Epithelial cell of prostate (primary cell): ENCODE measurements at regions not wholly inside any gene's neighbourhood (a gene's known extent, or its start where the extent isn't known, plus 50 kb on each side); places are given as distances from the start of the nearest gene placed in this dataset.

Experiments used
- DNase-seq: peaks from one replicate; pipeline ENCODE4 v3.0.0-alpha.2; 2011; ENCODE audit warnings: low read depth, low spot score
- H3K27ac ChIP-seq: fragments of 450-650 bp; 2 replicates; pipeline ENCODE4 v1.5.1; 2017; ENCODE audit warnings: mild to moderate bottlenecking

GRCh38 chr3:111307676-111308075 lies 234.3 kb upstream of the CD96 start:
- no peak overlapping the region for H3K27ac ChIP-seq
- no peak for DNase-seq

DNA sequence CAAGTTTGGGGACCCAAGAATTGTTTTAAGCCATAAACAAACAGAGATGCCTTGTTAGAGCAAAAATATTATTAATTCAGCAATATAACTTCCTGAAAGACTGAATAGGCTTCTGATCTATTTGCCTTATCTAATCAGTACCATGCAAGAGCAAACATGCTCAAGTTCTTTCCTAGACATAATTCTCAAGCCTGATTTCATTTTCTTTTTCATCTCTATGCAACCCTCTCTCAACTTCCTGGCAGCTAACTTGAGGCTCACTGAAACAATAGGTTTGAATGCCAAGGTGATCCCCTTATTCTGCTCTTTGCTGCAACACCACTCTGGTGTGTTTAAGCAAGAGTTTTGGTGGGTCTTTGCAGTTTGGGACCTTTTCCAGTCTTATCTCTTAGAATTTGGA lies 230.9 kb upstream of the CD96 start:
- no peak for DNase-seq
- H3K27ac ChIP-seq, result no peak overlapping the region

- no peak overlapping the region for H3K27ac ChIP-seq
- no peak for DNase-seq
Measured at GRCh38 chr3:111311709-111312235, 230.2 kb upstream of the CD96 start.

DNA sequence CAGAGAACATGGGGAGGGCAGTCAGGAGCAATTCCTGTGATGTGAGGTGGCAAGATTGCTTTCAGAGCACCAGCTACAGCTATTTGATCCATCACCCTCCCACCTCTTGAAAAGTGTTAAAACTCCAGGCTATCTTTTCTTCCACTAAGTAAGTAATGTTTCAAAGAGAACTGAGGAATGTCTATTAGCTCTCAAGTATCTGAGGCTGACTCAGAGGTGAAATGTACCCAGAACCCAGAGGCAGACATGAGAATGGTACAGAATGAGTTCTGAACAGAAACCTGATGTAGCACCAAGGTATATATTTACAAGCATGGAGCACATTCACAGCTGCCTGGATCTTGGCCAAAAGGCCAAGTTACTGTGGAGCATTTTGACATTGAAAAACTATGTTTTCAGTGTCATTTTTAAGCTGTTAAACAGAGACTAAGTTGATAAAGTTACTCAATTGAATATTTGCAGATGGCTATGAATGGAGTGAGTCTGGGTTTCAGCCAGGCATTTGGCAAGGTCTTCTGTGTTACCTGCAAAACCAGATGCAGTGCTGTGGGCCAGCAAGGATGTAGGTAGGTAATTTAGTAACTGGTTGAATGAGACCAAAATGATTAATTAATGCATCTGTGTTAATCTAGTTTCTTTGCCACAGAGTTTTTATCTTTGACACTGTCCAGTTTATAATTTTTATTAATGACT lies 227.7 kb upstream of the CD96 start:
- DNase-seq, result no peak
- H3K27ac ChIP-seq, result no peak overlapping the region

DNA sequence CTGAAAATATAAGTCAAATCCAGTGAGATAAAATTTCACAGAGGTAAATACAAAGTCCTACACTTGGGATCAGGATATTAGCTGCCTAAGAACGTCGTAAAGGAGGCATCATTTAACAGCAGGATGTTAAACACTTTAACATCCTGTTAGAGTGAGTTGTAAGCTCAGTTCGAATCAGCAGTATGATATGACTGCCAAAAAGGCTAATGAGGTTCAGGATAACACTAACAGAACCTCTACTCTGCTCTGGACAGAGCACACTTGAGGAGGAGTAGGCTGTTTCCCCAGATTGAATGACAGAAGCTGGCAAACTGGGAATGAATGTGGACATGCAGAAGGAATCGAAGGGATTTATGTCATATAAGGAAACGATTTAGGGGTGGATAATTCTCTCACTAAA lies 227.1 kb upstream of the CD96 start:
- DNase-seq, result no peak

DNA sequence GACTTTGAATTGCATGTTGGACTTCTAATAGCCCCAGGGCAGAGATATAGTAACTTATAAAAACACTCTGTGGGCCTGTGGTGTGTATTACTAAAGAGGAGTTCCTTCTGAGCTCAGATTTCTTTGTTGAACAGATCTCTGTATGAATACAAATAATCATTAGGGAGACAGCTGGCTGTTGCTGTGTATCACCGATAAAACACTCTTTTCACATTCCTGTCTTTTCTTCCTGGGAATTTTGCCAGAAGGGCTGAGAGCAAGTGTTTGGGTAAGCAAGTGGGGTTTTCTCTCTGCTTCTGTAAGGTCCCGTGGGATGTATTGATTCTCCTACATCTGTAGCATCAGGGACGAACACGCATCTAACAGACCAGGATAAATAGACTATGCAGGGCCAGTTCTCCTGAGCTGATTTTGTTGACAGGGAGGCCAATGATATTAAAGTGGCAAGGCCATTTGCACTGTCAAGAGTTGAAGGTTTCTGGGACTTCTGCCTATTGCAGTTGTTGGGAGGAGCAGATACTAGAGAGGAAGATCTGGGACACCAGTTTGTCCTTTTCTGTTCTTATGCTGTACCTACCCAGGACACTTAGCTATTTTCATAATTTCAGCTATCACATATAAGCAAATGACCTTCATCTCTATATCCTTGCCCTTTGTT lies 225.9 kb upstream of the CD96 start:
- DNase-seq, result peak; percentile 10

More for the DNA sequence above, 227.1 kb upstream of the CD96 start:
- no peak overlapping the region for H3K27ac ChIP-seq

DNA sequence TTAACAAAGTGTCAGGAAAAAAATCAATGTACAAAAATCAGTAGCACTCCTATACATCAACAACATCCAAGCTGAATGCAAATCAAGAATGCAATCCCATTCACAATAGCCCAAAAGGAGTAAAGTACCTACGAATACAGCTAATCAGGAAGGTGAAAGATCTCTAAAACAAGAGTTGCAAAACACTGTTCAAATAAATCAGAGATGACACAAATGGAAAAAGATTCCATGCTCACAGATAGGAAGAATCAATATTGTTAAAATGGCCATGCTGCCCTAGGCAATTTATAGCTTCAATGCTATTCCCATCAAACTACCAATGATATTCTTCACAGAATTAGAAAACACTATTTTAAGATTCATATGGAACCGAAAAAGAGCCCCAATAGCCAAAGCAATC lies 223.7 kb upstream of the CD96 start:
- DNase-seq, result no peak
- no peak overlapping the region for H3K27ac ChIP-seq

More for the DNA sequence above, 225.9 kb upstream of the CD96 start:
- H3K27ac ChIP-seq, result no peak overlapping the region

DNA sequence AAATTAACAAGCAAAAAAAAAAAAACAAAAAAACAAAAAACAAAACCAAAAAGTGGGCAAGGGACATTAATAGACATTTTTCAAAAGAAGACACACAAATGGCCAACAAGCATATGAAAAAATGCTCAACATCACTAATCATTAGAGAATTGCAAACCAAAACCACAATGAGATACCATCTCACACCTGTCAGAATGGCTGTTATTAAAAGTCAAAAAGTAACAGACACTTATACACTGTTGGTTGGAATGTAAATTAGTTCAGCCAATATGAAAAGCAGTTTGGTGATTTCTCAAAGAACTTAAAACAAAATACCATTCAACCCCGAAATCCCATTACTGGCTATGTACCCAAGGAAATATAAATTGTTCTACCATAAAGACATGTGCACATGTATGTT lies 222.4 kb upstream of the CD96 start:
- no peak overlapping the region for H3K27ac ChIP-seq
- no peak for DNase-seq

GRCh38 chr3:111321786-111322185 lies 220.2 kb upstream of the CD96 start:
- no peak for DNase-seq
- no peak overlapping the region for H3K27ac ChIP-seq

GRCh38 chr3:111323019-111323418 lies 219.0 kb upstream of the CD96 start:
- no peak for DNase-seq
- no peak overlapping the region for H3K27ac ChIP-seq

DNA sequence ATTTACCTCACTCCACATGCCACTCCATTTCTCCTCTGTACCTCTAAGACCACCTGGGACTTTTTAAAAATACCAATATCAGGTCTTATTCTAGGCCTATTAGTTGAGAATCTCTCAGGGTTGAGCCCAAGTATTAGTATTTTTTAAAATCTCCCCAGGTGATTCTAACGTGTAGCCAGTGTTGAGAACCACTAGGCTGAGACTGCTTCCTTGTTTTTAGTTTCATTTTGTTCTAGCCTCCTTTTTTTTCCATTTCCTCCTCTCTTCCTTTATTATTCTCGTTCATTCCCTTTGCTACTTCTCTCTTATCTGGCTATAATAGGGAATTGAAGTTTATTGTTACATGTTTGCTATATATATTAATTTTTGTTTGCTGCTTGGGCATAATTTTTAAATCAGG lies 217.8 kb upstream of the CD96 start:
- DNase-seq, result no peak
- H3K27ac ChIP-seq, result no peak overlapping the region

DNA sequence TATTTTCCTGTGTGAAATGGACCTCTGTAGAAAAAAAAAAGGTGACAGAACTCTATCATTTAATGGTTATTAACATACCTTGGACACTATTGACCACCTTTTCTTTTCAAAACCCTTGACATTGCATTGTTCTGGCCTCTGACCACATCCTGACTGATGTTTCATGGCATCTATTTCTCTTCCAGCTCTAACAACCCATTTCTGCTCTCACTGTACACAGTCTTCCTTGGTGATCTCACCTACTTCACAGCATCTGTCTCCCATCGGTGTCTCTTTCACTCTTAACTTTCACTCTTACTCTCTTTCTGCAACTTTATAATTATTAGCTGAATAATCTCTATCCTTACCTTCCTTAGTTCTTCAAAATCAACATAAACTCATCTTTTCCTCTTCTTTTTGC lies 217.4 kb upstream of the CD96 start:
- no peak overlapping the region for H3K27ac ChIP-seq
- no peak for DNase-seq

GRCh38 chr3:111325160-111325718 lies 216.8 kb upstream of the CD96 start:
- H3K27ac ChIP-seq, result no peak overlapping the region
- DNase-seq, result no peak

DNA sequence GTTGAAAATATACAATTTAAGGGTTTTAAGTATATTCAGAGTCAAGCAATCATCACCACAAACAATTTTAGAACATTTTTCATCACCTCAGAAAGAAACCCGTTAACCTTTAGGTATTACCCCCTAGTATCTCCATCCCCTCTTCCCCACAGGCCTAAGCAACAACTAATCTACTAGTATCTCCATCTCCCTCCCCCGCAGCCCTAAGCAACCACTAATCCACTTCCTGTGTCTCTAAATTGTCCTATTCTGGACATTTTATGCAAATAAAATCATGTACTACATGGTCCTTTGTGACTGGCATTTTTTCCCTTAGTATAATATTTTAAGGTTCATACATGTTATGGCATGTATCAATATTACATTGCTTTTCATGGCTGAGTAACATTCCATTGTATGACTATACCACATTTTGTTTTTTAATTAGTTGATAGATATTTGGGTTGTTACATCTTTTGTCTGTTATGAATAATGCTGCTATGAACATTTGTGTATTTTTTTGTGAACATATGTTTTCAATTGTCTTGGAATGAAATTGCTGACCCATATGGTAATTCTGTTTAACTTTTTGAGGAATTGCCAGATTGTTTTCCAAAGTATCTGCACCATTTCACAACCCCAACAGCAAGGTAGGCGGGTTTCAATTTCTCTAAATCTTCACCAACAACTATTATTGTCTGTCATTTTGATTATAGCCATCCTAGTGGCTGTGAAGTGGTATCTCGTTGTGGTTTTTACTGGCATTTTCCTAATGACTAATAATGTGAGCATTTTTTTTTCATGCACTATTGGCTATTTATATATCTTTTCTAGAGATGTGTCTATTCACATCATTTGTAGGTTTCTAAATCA lies 215.6 kb upstream of the CD96 start:
- no peak for DNase-seq
- H3K27ac ChIP-seq, result no peak overlapping the region

GRCh38 chr3:111331306-111331705 lies 210.7 kb upstream of the CD96 start:
- H3K27ac ChIP-seq, result no peak overlapping the region
- no peak for DNase-seq

GRCh38 chr3:111331912-111332311 lies 210.1 kb upstream of the CD96 start:
- no peak for DNase-seq

DNA sequence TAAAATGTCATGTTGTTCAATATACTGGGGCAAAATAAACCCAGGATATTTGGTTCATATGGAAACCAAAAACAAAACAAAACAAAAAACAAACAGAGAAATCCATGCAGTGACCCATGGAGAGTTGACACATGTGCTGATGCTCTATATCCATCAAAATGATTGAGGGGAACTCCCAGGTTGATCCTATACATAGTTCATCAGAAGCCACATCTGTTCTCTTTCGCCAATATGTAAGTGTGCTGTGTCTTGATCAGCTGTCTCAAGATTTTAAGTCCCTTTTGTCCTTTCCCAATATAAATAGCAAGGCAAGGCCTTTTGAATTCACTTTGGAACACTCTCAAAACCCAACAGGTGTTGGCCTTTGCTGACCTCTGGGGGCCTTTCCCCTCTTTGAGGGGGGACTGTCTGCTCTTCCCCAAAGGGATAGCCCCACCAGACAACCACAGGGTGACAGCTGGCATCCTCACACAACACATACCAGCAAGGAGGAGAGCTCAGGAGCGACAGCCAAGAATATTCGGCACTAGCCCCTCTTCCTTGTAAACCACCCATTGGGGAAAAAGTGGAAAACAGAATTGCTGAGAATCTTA lies 209.4 kb upstream of the CD96 start:
- H3K27ac ChIP-seq, result no peak overlapping the region
- DNase-seq, result no peak

More at GRCh38 chr3:111331912-111332311, 210.1 kb upstream of the CD96 start:
- H3K27ac ChIP-seq, result no peak overlapping the region

- H3K27ac ChIP-seq, result no peak overlapping the region
- no peak for DNase-seq
Measured at GRCh38 chr3:111333642-111334041, 208.4 kb upstream of the CD96 start.

DNA sequence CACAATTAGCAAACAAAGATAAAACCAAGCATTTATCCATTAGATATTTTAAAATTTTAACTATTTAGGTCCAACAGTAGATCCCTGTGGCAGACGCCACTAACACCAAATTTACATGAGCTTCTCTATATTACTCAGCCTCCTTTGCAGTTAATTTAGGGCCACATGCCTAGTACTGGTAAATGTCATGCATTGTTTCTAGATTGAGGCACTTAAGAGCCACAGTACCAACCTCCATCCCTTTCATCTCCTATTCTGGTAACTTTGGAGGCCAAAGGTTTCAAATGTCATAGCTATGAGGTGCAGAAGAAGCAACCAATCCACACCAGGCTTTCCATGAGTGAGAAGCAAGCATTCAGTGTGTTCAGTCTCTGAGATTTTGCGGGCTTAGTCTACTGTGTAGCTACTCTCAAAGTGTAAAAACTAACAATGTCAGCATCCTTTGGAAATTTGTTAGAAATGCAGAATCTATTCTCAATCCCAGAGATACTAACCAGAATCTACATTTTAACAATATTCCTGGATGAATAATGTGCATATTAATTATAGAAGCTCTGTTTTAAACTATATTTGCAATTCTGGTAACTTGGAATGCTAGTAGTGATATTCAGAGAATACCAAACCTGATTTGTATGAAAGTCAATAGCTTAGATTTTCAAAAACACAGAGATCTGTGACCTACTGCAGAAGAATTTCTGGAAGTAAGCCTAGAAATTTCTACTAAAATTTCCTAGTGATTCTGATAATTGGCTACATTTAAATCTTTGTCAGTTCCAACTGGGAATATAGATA lies 206.3 kb upstream of the CD96 start:
- no peak overlapping the region for H3K27ac ChIP-seq
- DNase-seq, result no peak
